ENCODE measurements at regions not wholly inside any gene's neighbourhood (a gene's known extent, or its start where the extent isn't known, plus 50 kb on each side); places are given as distances from the start of the nearest gene placed in this dataset.

- Histone ChIP-seq H3K27ac (ENCODE audit: insufficient read depth, low read depth, low read length) (no peak overlapping the region), H3K4me2 (ENCODE audit: insufficient read depth, low read length) (no peak overlapping the region), H2AFZ (ENCODE audit: low read depth, low read length) (no peak overlapping the region), H3K9ac (replicated peaks; ENCODE audit: extremely low read depth, insufficient read depth, low read length) (no peak overlapping the region), H3K4me1 (ENCODE audit: control insufficient read depth, extremely low read depth, insufficient read depth, low read length) (no peaks in the 10 kb centered on the region), H3K79me2 (ENCODE audit: control insufficient read depth, insufficient read depth, low read length) (no peaks in the 10 kb centered on the region), H3K4me3 (replicated peaks in 1 of 3; ENCODE audit: insufficient read depth in 1 of 3, low read depth in 1 of 3, low read length in 3 of 3) (no peak overlapping the region), H3K9me3 (replicated peaks; ENCODE audit: control insufficient read depth, insufficient read depth, low read length) (no peaks in the 10 kb centered on the region), H4K20me1 (replicated peaks; ENCODE audit: control insufficient read depth, extremely low read depth, insufficient read depth, low read length) (no peaks in the 10 kb centered on the region), H3K27me3 (ENCODE audit: control insufficient read depth in 2 of 2, insufficient read depth in 2 of 2, low read length in 2 of 2) (no peaks in the 10 kb centered on the region), H3K36me3 (ENCODE audit: control insufficient read depth in 2 of 2, extremely low read depth in 1 of 2, insufficient read depth in 2 of 2, low read length in 2 of 2) (no peaks in the 10 kb centered on the region), H3K9me1 (replicated peaks; ENCODE audit: control insufficient read depth, extremely low read depth, insufficient read depth, low read length) (no peaks in the 10 kb centered on the region)
- DNase-seq (ENCODE audit: low read depth, low spot score) (no peak), FAIRE-seq (no peak)
- dilution Hi-C loops (cut with MboI; ENCODE audit: extremely low pct_ligation_motif_present, low sequenced_read_pairs) = no loop called here
- TF ChIP-seq FOS (IDR thresholded peaks at IDR 0.05; ENCODE audit: borderline replicate concordance, insufficient read depth, low read length) = no peak
- TF ChIP-seq, protein P1, sequence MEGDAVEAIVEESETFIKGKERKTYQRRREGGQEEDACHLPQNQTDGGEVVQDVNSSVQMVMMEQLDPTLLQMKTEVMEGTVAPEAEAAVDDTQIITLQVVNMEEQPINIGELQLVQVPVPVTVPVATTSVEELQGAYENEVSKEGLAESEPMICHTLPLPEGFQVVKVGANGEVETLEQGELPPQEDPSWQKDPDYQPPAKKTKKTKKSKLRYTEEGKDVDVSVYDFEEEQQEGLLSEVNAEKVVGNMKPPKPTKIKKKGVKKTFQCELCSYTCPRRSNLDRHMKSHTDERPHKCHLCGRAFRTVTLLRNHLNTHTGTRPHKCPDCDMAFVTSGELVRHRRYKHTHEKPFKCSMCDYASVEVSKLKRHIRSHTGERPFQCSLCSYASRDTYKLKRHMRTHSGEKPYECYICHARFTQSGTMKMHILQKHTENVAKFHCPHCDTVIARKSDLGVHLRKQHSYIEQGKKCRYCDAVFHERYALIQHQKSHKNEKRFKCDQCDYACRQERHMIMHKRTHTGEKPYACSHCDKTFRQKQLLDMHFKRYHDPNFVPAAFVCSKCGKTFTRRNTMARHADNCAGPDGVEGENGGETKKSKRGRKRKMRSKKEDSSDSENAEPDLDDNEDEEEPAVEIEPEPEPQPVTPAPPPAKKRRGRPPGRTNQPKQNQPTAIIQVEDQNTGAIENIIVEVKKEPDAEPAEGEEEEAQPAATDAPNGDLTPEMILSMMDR (IDR thresholded peaks at IDR 0.05; ENCODE audit: extremely low read depth in 1 of 2, insufficient read depth in 1 of 2, low read depth in 1 of 2, low read length in 2 of 2) = no peak
- no peak for TF ChIP-seq POLR2A (IDR thresholded peaks at IDR 0.05; ENCODE audit: low read depth, low read length)
- TF ChIP-seq GATA2 (IDR thresholded peaks at IDR 0.05; ENCODE audit: insufficient read depth, insufficient read length, low read depth, low read length) = no peak
- no peak for TF ChIP-seq EZH2 (IDR thresholded peaks at IDR 0.05; ENCODE audit: borderline replicate concordance, low read depth, low read length, severe bottlenecking)
- no peak for TF ChIP-seq MAX (IDR thresholded peaks at IDR 0.05; ENCODE audit: insufficient read depth, insufficient read length)
- no peak for TF ChIP-seq MYC (IDR thresholded peaks at IDR 0.05; ENCODE audit: low read depth, low read length)
- TF ChIP-seq JUN (IDR thresholded peaks at IDR 0.05; ENCODE audit: borderline replicate concordance, insufficient read depth, insufficient read length, low read depth) = no peak
- intact Hi-C loops (cut with micrococcal nuclease) = no loop called here
- ChIA-PET POLR2A (no interaction called here), CTCF (no interaction called here)
- BruUV-seq (replicated peaks) = no TSS peak
Observed at GRCh38 chr16:25627641-25628040, 64.1 kb upstream of the HS3ST4 start.
